Ovary (tissue), 7 donors: ENCODE measurements at regions not wholly inside any gene's neighbourhood (a gene's known extent, or its start where the extent isn't known, plus 50 kb on each side); places are given as distances from the start of the nearest gene placed in this dataset.
"Not testable (repeated sequence)": the region's sequence is repeated elsewhere in the genome, so short reads cannot be mapped to it uniquely, and the experiment has no call there.

Experiments
- DNase-seq, 5 donors: peaks; one replicate each; pipeline ENCODE4 v3.0.0-alpha.2; 2019 to 2020
- H3K27ac ChIP-seq, 2 donors: fragments of 200-600 bp; one replicate each; pipeline versions ENCODE4 v1.5.1 to v1.8.0; 2019 to 2022
- H3K27me3 ChIP-seq: fragments of 200-600 bp; one replicate; pipeline ENCODE4 v1.8.0; 2022
- H3K36me3 ChIP-seq: fragments of 200-600 bp; sonication (generic); one replicate; pipeline ENCODE4 v1.5.1; 2019
- H3K4me1 ChIP-seq: one replicate; pipeline ENCODE4 v1.8.1; 2013; ENCODE audit warnings: mild to moderate bottlenecking, moderate library complexity; ENCODE audit not compliant: insufficient read depth
- H3K4me3 ChIP-seq: fragments of 200-600 bp; sonication (generic); one replicate; pipeline ENCODE4 v1.5.1; 2017
- H3K9me3 ChIP-seq, 2 donors: fragments of 200-600 bp in 1 of 2; sonication (generic) in 1 of 2; one replicate each; pipeline versions ENCODE4 v1.5.1 to v1.8.1; 2013 to 2019; ENCODE audit warnings: mild to moderate bottlenecking in 1 of 2, moderate library complexity in 1 of 2
- CTCF ChIP-seq, 3 donors: fragments of 450-650 bp in 2 of 3; fragments of 200-600 bp in 1 of 3; IDR thresholded peaks; one replicate each; pipeline versions ENCODE4 v1.5.1 to v1.8.0; 2016 to 2022; ENCODE audit warnings: antibody characterized with exemption in 3 of 3, mild to moderate bottlenecking in 1 of 3
- EP300 ChIP-seq: sonication (generic); formaldehyde crosslinking; IDR thresholded peaks from one replicate; pipeline ENCODE4 v1.6.1; 2017; ENCODE audit warnings: antibody characterized with exemption
- POLR2A ChIP-seq: fragments of 450-650 bp; IDR thresholded peaks from one replicate; pipeline ENCODE4 v1.6.1; 2017; ENCODE audit warnings: antibody characterized with exemption, mild to moderate bottlenecking, moderate library complexity
- WGBS, 3 donors: extraction: QIAGEN DNeasy Blood & Tissue Kit in 1 of 3; methylation state at CpG; one replicate each; pipeline versions ENCODE4 v1.1.5 to v1.1.7; 2013 to 2017; 5-methylcytosine and 5-hydroxymethylcytosine counted together
- intact Hi-C, 4 donors: fragments of 100-400 bp; cut with DNase I; formaldehyde crosslinking; loops; one replicate each; pipeline versions ENCODE4 v1.11.0 to v1.15.1; 2022 to 2023
- donor health status: DM: no; HTN: no; CAD: no; lungs with moderate emphysema.
- donor health status: DM: no; HTN: no; CAD: no.
- donor health status: Bipolar disorder and iron deficiency.
- donor health status: DM: no; HTN: no; CAD: no.
- donor health status: DM: yes; HTN: yes; CAD: no.

GRCh38 chr20:20793591-20793990 is 81.1 kb upstream of the RALGAPA2 start:
- Histone ChIP-seq H3K36me3 (no peaks in the 10 kb centered on the region), H3K4me3 (no peak overlapping the region), H3K9me3 (no peaks in the 10 kb centered on the region), H3K4me1 (no peaks in the 10 kb centered on the region), H3K27me3 (no peaks in the 10 kb centered on the region), H3K27ac (no peak overlapping the region)
- DNase-seq, result no peak
- intact Hi-C loops, result no loop called here
- TF ChIP-seq POLR2A (no peak), CTCF (IDR thresholded peaks at IDR 0.05) (no peak), EP300 (no peak)
- 69 to 80% (median 78%) methylated on average over 2 of the region's 2 CpGs for WGBS, 3 donors

- intact Hi-C loops, result no loop called here
- no peaks in the 10 kb centered on the region for H3K9me3 ChIP-seq
- DNase-seq, result no peak
- no peak overlapping the region for H3K4me3 ChIP-seq
- TF ChIP-seq EP300, result no peak
- no peak for TF ChIP-seq CTCF (IDR thresholded peaks at IDR 0.05)
- TF ChIP-seq POLR2A, result no peak
- no peaks in the 10 kb centered on the region for H3K36me3 ChIP-seq
- no peaks in the 10 kb centered on the region for H3K4me1 ChIP-seq
- H3K27me3 ChIP-seq, result no peaks in the 10 kb centered on the region
- WGBS, 3 donors, result 66 to 70% (median 68%) methylated on average over 14 of the region's 14 CpGs
- H3K27ac ChIP-seq, result no peak overlapping the region
Measured at GRCh38 chr20:20791664-20792568, 79.5 kb upstream of the RALGAPA2 start.

DNA sequence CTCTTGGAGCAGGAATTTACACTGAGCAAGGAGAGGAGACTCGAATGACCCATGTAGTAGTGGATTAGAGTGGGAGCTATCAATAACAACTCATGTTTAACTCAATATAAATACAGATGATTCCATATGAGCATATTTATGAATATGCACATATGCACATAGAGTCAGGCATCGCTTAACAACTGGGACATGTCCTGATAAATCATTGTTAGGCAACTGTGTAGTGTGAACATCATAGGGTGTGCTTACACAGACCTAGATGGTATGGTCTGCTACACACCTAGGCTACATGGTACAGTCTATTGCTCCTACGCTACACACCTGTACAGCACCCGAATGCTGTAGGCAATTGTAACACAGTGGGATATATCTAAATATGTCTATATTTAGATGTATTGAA is 75.9 kb upstream of the RALGAPA2 start:
- peaks cover 3% of the 10 kb centered on the region for H3K4me1 ChIP-seq
- intact Hi-C loops, result no loop called here
- no peak for TF ChIP-seq EP300
- H3K36me3 ChIP-seq, result no peaks in the 10 kb centered on the region
- H3K27me3 ChIP-seq, result no peaks in the 10 kb centered on the region
- no peak for DNase-seq
- no peak overlapping the region for H3K4me3 ChIP-seq
- H3K27ac ChIP-seq, result no peak overlapping the region
- H3K9me3 ChIP-seq, result no peaks in the 10 kb centered on the region
- WGBS, 3 donors, result 87 to 90% (median 89%) methylated on average over 4 of the region's 4 CpGs

- Histone ChIP-seq H3K9me3 (no peaks in the 10 kb centered on the region), H3K27ac (no peak overlapping the region), H3K4me1 (peaks cover 12% of the 10 kb centered on the region), H3K36me3 (no peaks in the 10 kb centered on the region), H3K27me3 (no peaks in the 10 kb centered on the region), H3K4me3 (no peak overlapping the region)
- WGBS, 3 donors, result 75 to 87% (median 85%) methylated on average over 2 of the region's 2 CpGs
- TF ChIP-seq EP300 (no peak), POLR2A (no peak), CTCF (IDR thresholded peaks at IDR 0.05) (no peak)
- DNase-seq, result no peak
- intact Hi-C loops, result no loop called here
Measured at GRCh38 chr20:20786428-20786827, 74.0 kb upstream of the RALGAPA2 start.

DNA sequence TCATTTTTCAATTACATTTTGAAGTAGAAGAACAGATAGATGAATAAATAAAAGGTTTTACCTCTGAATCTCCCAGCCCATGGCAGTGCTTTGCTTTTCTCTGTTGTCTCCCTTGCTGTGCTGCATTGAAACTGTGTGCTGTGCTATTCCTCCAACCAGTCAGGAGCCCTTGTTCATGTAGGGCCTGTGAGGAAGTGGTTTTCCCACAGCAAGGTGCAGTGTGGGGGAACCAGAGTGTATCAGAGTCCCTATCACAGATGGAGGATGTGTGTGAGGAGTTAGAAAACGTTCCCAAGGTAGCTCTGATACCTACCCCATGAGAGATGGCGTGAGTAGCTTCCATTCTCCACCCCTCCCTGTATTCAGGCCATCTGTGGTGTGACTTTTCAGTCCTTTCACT is 72.8 kb upstream of the RALGAPA2 start:
- Histone ChIP-seq H3K27me3 (no peaks in the 10 kb centered on the region), H3K27ac (no peak overlapping the region), H3K4me1 (peaks cover 13% of the 10 kb centered on the region), H3K9me3 (no peaks in the 10 kb centered on the region), H3K4me3 (no peak overlapping the region), H3K36me3 (no peaks in the 10 kb centered on the region)
- no peak for DNase-seq
- intact Hi-C loops, result no loop called here
- WGBS, 3 donors, result 88 to 93% (median 91%) methylated on average over 2 of the region's 2 CpGs
- no peak for TF ChIP-seq CTCF (IDR thresholded peaks at IDR 0.05)
- no peak for TF ChIP-seq EP300
- no peak for TF ChIP-seq POLR2A

DNA sequence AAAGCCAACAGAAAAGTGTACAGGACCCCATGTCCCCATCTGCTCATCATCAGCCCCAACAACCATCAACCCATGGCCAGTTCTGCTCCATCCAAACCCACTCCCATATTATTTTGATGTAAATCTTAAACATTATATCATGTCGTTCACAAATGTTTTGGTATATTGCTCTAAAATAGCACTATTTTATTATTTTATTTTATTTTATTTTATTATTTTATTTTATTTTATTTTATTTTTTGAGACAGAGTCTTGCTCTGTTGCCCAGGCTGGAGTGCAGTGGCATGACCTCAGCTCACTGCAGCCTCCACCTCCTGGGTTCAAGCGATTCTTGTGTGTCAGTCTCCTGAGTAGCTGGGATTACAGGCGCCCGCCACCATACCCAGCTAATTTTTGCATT is 72.0 kb upstream of the RALGAPA2 start:
- WGBS, 3 donors, result 84 to 99% (median 87%) methylated on average over 4 of the region's 4 CpGs
- H3K27me3 ChIP-seq, H3K9me3 ChIP-seq, H3K4me3 ChIP-seq, DNase-seq, H3K27ac ChIP-seq, intact Hi-C loops, H3K36me3 ChIP-seq: not testable (repeated sequence)
- H3K4me1 ChIP-seq, result peaks cover 13% of the 10 kb centered on the region
